ENCODE measurements at regions not wholly inside any gene's neighbourhood (a gene's known extent, or its start where the extent isn't known, plus 50 kb on each side); places are given as distances from the start of the nearest gene placed in this dataset.

- POLR2A ChIA-PET (ENCODE audit: unreplicated experiment), result no interaction called here
- dilution Hi-C loops (cut with HindIII; ENCODE audit: low sequenced_read_pairs, unreplicated experiment), result no loop called here
- no peaks in the 10 kb centered on the region; the same call in 1 of the 2 replicates for H4K20me1 ChIP-seq (ENCODE audit: insufficient read depth, low read length)
- no peak for TF ChIP-seq BHLHE40 (IDR thresholded peaks at IDR 0.05; ENCODE audit: low read depth, low read length)
- TF ChIP-seq USF2 (IDR thresholded peaks at IDR 0.05; ENCODE audit: low read depth, low read length), result no peak
- TF ChIP-seq CHD1 (IDR thresholded peaks at IDR 0.05; ENCODE audit: low read depth, low read length), result no peak
- no peak for TF ChIP-seq RAD21 (IDR thresholded peaks at IDR 0.05; ENCODE audit: low read length)
- TF ChIP-seq RCOR1 (IDR thresholded peaks at IDR 0.05; ENCODE audit: insufficient replicate concordance, low read length), result no peak
- TF ChIP-seq, protein P1, sequence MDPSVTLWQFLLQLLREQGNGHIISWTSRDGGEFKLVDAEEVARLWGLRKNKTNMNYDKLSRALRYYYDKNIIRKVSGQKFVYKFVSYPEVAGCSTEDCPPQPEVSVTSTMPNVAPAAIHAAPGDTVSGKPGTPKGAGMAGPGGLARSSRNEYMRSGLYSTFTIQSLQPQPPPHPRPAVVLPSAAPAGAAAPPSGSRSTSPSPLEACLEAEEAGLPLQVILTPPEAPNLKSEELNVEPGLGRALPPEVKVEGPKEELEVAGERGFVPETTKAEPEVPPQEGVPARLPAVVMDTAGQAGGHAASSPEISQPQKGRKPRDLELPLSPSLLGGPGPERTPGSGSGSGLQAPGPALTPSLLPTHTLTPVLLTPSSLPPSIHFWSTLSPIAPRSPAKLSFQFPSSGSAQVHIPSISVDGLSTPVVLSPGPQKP (IDR thresholded peaks at IDR 0.05; ENCODE audit: borderline replicate concordance, low read depth, low read length), result no peak
- no peak for TF ChIP-seq CEBPB (IDR thresholded peaks at IDR 0.05; ENCODE audit: low read depth, low read length)
- TF ChIP-seq, protein P2, sequence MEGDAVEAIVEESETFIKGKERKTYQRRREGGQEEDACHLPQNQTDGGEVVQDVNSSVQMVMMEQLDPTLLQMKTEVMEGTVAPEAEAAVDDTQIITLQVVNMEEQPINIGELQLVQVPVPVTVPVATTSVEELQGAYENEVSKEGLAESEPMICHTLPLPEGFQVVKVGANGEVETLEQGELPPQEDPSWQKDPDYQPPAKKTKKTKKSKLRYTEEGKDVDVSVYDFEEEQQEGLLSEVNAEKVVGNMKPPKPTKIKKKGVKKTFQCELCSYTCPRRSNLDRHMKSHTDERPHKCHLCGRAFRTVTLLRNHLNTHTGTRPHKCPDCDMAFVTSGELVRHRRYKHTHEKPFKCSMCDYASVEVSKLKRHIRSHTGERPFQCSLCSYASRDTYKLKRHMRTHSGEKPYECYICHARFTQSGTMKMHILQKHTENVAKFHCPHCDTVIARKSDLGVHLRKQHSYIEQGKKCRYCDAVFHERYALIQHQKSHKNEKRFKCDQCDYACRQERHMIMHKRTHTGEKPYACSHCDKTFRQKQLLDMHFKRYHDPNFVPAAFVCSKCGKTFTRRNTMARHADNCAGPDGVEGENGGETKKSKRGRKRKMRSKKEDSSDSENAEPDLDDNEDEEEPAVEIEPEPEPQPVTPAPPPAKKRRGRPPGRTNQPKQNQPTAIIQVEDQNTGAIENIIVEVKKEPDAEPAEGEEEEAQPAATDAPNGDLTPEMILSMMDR (conservative IDR thresholded peaks at IDR 0.05; ENCODE audit: low read depth, low read length), result no peak
- TF ChIP-seq POLR2A (IDR thresholded peaks at IDR 0.05; ENCODE audit: low read depth, low read length), result no peak
- no peak overlapping the region for H4K91ac ChIP-seq (ENCODE audit: insufficient read depth, low read depth, low read length)
- no peak overlapping the region for H2AK5ac ChIP-seq (ENCODE audit: low read depth, low read length)
- no peak overlapping the region for H3K14ac ChIP-seq (replicated peaks; ENCODE audit: low read depth, low read length)
- no peak overlapping the region for H2BK5ac ChIP-seq (ENCODE audit: low read depth, low read length, poor library complexity, severe bottlenecking)
- H2BK120ac ChIP-seq (ENCODE audit: low read depth, low read length), result no peak overlapping the region
- H4K8ac ChIP-seq (ENCODE audit: low read depth in 2 of 2, low read length in 2 of 2), result no peak overlapping the region
- H3K79me1 ChIP-seq (ENCODE audit: low read depth in 1 of 2, low read length in 2 of 2), result no peaks in the 10 kb centered on the region
- no peak overlapping the region for H3K23ac ChIP-seq (ENCODE audit: low read depth, low read length)
- no peak overlapping the region for H2BK15ac ChIP-seq (ENCODE audit: low read depth, low read length)
- no peak overlapping the region for H3K4ac ChIP-seq (ENCODE audit: low read depth, low read length)
- CTCF ChIA-PET, result no interaction called here
- H3K18ac ChIP-seq (ENCODE audit: low read depth, low read length), result no peak overlapping the region
- DNase-seq (no peak), ATAC-seq (ENCODE audit: low read depth) (no peak)
- no peak overlapping the region for H2AFZ ChIP-seq (replicated peaks; ENCODE audit: low read length, poor library complexity)
- no peak overlapping the region for H3K56ac ChIP-seq (ENCODE audit: extremely low read depth, insufficient read depth, low read length)
- no peak overlapping the region for H3K27ac ChIP-seq (ENCODE audit: insufficient read depth, low read length)
- peaks cover 23% of the 10 kb centered on the region for H3K27me3 ChIP-seq (ENCODE audit: control insufficient read depth, insufficient read depth, low read length)
- no peak overlapping the region for H3K4me2 ChIP-seq (ENCODE audit: low read depth, low read length)
- no peak overlapping the region for H3K4me3 ChIP-seq (ENCODE audit: insufficient read depth, low read depth, low read length)
- no peaks in the 10 kb centered on the region for H3K9me3 ChIP-seq (ENCODE audit: control insufficient read depth, insufficient read depth, low read length)
- intact Hi-C loops (cut with micrococcal nuclease), result no loop called here
- no TSS peak for BruUV-seq (replicated peaks)
- no peak overlapping the region for H4K5ac ChIP-seq (ENCODE audit: low read depth, low read length)
- WGBS, 2 experiments (ENCODE audit: extremely low coverage in 2 of 2, insufficient read length in 1 of 2), result 0% methylated on average over 3 of the region's 12 CpGs; no CpG with 5 or more reads in 1 of the 2 experiments
- H2AK9ac ChIP-seq (replicated peaks; ENCODE audit: low read depth, low read length, poor library complexity), result no peak overlapping the region
- no peaks in the 10 kb centered on the region for H3K4me1 ChIP-seq (ENCODE audit: control insufficient read depth, insufficient read depth, low read length)
- in situ Hi-C loops (cut with MboI; ENCODE audit: low sequenced_read_pairs), result no loop called here
- no peak overlapping the region for H2BK20ac ChIP-seq (ENCODE audit: low read depth, low read length)
- H3K9me1 ChIP-seq (ENCODE audit: insufficient read depth, low read length), result no peaks in the 10 kb centered on the region
- H3K36me3 ChIP-seq (ENCODE audit: control insufficient read depth, insufficient read depth, low read length), result no peaks in the 10 kb centered on the region
- H3K9ac ChIP-seq (ENCODE audit: low read depth, low read length), result no peak overlapping the region
These were observed 68.2 kb upstream of the NECTIN1 start for GRCh38 chr11:119797123-119797611.

Measured in IMR-90 (cell line).